B cell (primary cell): ENCODE measurements at regions not wholly inside any gene's neighbourhood (a gene's known extent, or its start where the extent isn't known, plus 50 kb on each side); places are given as distances from the start of the nearest gene placed in this dataset.

Experiments used
- ATAC-seq: fragments of 200-7000 bp; cut with Tn5 transposase; one replicate; pipeline ENCODE4 v1.10.0; 2021; ENCODE audit warnings: low read depth, mild to moderate bottlenecking, moderate number of reproducible peaks, moderate library complexity
- CTCF ChIA-PET: fragments of 350-600 bp; sonication (Branson Sonifier 250); formaldehyde crosslinking; loops from one replicate; lab custom pipeline; 2021; ENCODE audit warnings: antibody characterized with exemption, inconsistent platforms; lab: Charles Lee
- POLR2A ChIA-PET: fragments of 350-600 bp; sonication (Branson Sonifier 250); formaldehyde crosslinking; loops from one replicate; lab custom pipeline; 2021; ENCODE audit warnings: antibody characterized with exemption; lab: Charles Lee
- DNase-seq: peaks from one replicate; pipeline ENCODE4 v3.0.0; 2013
- H2AFZ ChIP-seq: 2 replicates; pipeline ENCODE4 v1.6.1; 2012; ENCODE audit warnings: mild to moderate bottlenecking, low read depth, low read length; ENCODE audit not compliant: insufficient read depth, poor library complexity, severe bottlenecking
- H3K27ac ChIP-seq, 2 donors: 1 replicate in 1 of 2; 2 replicates in 1 of 2; pipeline ENCODE4 v1.5.1; 2012 to 2013; ENCODE audit warnings: low read length in 2 of 2, mild to moderate bottlenecking in 2 of 2, moderate library complexity in 1 of 2
- H3K27me3 ChIP-seq, 4 experiments: fragments of 200-600 bp in 1 of 4; sonication (generic) in 1 of 4; replicated peaks in 1 of 4; 1 replicate in 2 of 4; 2 replicates in 2 of 4; pipeline versions ENCODE4 v1.6.1 to v1.7.0; 2013 to 2016; ENCODE audit warnings: low read length in 3 of 4, mild to moderate bottlenecking in 2 of 4, mixed read lengths in 1 of 4, moderate library complexity in 1 of 4; ENCODE audit not compliant: insufficient read depth in 4 of 4, control insufficient read depth in 3 of 4; ENCODE audit errors: control extremely low read depth in 1 of 4
- H3K36me3 ChIP-seq, 2 experiments: replicated peaks in 1 of 2; 1 replicate in 1 of 2; 2 replicates in 1 of 2; pipeline versions ENCODE4 v1.6.1 to v1.7.1; 2013; ENCODE audit warnings: low read length in 1 of 2; ENCODE audit not compliant: insufficient read depth in 2 of 2, control insufficient read depth in 1 of 2; ENCODE audit errors: control extremely low read depth in 1 of 2, extremely low read depth in 1 of 2
- H3K4me1 ChIP-seq, 2 donors: fragments of 200-600 bp in 1 of 2; sonication (generic) in 1 of 2; 1 replicate in 1 of 2; 2 replicates in 1 of 2; pipeline versions ENCODE4 v1.5.1 to v1.6.1; 2013 to 2017; ENCODE audit warnings: low read length in 2 of 2; ENCODE audit not compliant: control insufficient read depth in 2 of 2, insufficient read depth in 2 of 2
- H3K4me2 ChIP-seq: replicated peaks from 2 replicates; pipeline ENCODE3; 2012; ENCODE audit warnings: mild to moderate bottlenecking, low read depth, low read length; ENCODE audit not compliant: poor library complexity, severe bottlenecking
- H3K4me3 ChIP-seq, 5 experiments: fragments of 200-600 bp in 1 of 5; sonication (generic) in 1 of 5; 1 replicate in 3 of 5; 2 replicates in 2 of 5; pipeline versions ENCODE4 v1.5.1 to v1.7.0; 2011 to 2016; ENCODE audit warnings: low read length in 4 of 5, mild to moderate bottlenecking in 4 of 5, low read depth in 2 of 5, control low read depth in 1 of 5, moderate library complexity in 1 of 5; ENCODE audit not compliant: insufficient read depth in 1 of 5; ENCODE audit errors: control extremely low read depth in 1 of 5, extremely low read depth in 1 of 5
- H3K79me2 ChIP-seq: fragments of 200-600 bp; sonication (generic); one replicate; pipeline ENCODE4 v1.6.0; 2016; ENCODE audit warnings: low read length; ENCODE audit not compliant: control insufficient read depth, insufficient read depth
- H3K9ac ChIP-seq: fragments of 200-600 bp; sonication (generic); 2 replicates; pipeline ENCODE4 v1.6.1; 2017; ENCODE audit warnings: mild to moderate bottlenecking, low read length, moderate library complexity
- H3K9me3 ChIP-seq, 3 donors: one replicate each; pipeline versions ENCODE4 v1.6.1 to v1.7.1; 2013; ENCODE audit warnings: low read length in 2 of 3; ENCODE audit not compliant: control insufficient read depth in 2 of 3, insufficient read depth in 1 of 3; ENCODE audit errors: control extremely low read depth in 1 of 3
- H4K20me1 ChIP-seq: 2 replicates; pipeline ENCODE4 v1.6.0; 2012; ENCODE audit warnings: mild to moderate bottlenecking, low read length; ENCODE audit not compliant: insufficient read depth, control insufficient read depth, poor library complexity, severe bottlenecking
- H3K27ac Mint-ChIP-seq: one replicate; pipeline ENCODE4 v1.8.0; 2021; ENCODE audit warnings: mixed read lengths
- H3K27me3 Mint-ChIP-seq: one replicate; pipeline ENCODE4 v1.8.0; 2021; ENCODE audit warnings: mixed read lengths
- H3K4me1 Mint-ChIP-seq: one replicate; pipeline ENCODE4 v1.8.0; 2021; ENCODE audit warnings: mixed read lengths
- H3K4me3 Mint-ChIP-seq: one replicate; pipeline ENCODE4 v1.8.0; 2021; ENCODE audit warnings: mixed read lengths
- H3K9me3 Mint-ChIP-seq: one replicate; pipeline ENCODE4 v1.8.0; 2022; ENCODE audit warnings: mixed read lengths; ENCODE audit not compliant: insufficient read depth
- EZH2 ChIP-seq: IDR thresholded peaks from 2 replicates; pipeline ENCODE4 v1.6.1; 2012; ENCODE audit warnings: borderline replicate concordance, low read depth, mild to moderate bottlenecking, moderate library complexity, low read length; ENCODE audit not compliant: insufficient read depth, poor library complexity, severe bottlenecking
- intact Hi-C: fragments of 100-400 bp; cut with micrococcal nuclease; formaldehyde crosslinking; loops from one replicate; pipeline ENCODE4 v1.10.0; 2022
- TF ChIP-seq, protein P1 (sequence below): fragments of 200-600 bp; IDR thresholded peaks from one replicate; pipeline ENCODE4 v1.8.0; 2022; ENCODE audit warnings: antibody characterized with exemption, mild to moderate bottlenecking

DNA sequence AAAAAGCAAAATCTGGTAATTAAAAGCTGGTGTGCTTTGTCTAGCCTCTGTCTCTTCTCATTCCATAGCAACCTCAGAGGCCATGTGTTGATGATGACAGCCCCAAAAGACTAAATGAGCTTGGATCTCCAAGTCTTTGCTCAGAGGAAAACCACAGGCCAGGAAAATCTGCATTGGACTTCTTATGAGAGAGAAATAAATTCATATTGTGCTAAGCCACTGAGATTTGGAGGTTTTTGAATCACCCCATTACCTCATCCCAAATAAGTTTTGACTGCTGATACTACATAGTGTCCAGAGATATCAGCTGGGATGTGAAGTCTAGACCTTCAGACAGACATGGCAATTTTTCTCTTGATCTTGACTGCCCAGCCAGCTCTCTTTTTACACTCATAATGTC lies 178.6 kb upstream of the DIPK2B start:
- Mint-ChIP-seq H3K4me1 (no peaks in the 10 kb centered on the region), H3K27ac (no peak overlapping the region), H3K27me3 (no peaks in the 10 kb centered on the region), H3K4me3 (no peak overlapping the region), H3K9me3 (no peaks in the 10 kb centered on the region)
- TF ChIP-seq, protein P1, sequence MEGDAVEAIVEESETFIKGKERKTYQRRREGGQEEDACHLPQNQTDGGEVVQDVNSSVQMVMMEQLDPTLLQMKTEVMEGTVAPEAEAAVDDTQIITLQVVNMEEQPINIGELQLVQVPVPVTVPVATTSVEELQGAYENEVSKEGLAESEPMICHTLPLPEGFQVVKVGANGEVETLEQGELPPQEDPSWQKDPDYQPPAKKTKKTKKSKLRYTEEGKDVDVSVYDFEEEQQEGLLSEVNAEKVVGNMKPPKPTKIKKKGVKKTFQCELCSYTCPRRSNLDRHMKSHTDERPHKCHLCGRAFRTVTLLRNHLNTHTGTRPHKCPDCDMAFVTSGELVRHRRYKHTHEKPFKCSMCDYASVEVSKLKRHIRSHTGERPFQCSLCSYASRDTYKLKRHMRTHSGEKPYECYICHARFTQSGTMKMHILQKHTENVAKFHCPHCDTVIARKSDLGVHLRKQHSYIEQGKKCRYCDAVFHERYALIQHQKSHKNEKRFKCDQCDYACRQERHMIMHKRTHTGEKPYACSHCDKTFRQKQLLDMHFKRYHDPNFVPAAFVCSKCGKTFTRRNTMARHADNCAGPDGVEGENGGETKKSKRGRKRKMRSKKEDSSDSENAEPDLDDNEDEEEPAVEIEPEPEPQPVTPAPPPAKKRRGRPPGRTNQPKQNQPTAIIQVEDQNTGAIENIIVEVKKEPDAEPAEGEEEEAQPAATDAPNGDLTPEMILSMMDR: no peak
- TF ChIP-seq EZH2: no peak
- intact Hi-C loops: no loop called here
- CTCF ChIA-PET: no interaction called here
- Histone ChIP-seq H3K4me3 (no peak overlapping the region), H3K9ac (no peak overlapping the region), H3K36me3 (no peaks in the 10 kb centered on the region), H3K27ac (no peak overlapping the region), H3K9me3 (peaks cover 0 to 4% (median 0%) of the 10 kb centered on the region in 3 donors), H4K20me1 (no peaks in the 10 kb centered on the region), H3K27me3 (no peaks in the 10 kb centered on the region), H3K4me2 (no peak overlapping the region), H3K4me1 (no peaks in the 10 kb centered on the region), H2AFZ (no peak overlapping the region), H3K79me2 (no peaks in the 10 kb centered on the region)
- ATAC-seq (no peak), DNase-seq (no peak)
- POLR2A ChIA-PET: no interaction called here

DNA sequence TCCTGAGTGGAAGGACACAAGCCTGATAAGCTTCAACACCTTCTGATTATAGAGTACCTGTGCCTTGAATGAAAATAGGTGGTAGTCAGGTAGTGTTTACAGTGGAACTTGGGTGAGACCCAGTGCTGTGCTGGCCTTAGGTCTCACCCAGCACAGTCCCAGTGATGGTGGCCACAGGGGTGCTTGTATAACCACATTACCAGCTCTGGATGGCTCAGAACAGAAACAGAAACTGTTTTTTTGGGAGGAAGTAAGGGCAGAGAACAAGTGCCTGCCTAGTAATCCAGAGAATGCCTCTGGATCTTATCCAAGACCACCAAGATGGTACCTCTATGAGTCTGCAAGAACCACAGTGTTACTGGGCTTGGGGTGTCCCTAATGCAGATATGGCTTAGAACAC lies 171.5 kb upstream of the DIPK2B start:
- Histone ChIP-seq H3K27me3 (peaks cover 0 to 4% (median 0%) of the 10 kb centered on the region in 4 experiments), H3K4me3 (no peak overlapping the region), H3K4me1 (no peaks in the 10 kb centered on the region), H4K20me1 (no peaks in the 10 kb centered on the region), H3K79me2 (no peaks in the 10 kb centered on the region), H3K36me3 (no peaks in the 10 kb centered on the region), H2AFZ (no peak overlapping the region), H3K27ac (no peak overlapping the region), H3K9me3 (peaks cover 0 to 10% (median 0%) of the 10 kb centered on the region in 3 donors), H3K4me2 (no peak overlapping the region), H3K9ac (no peak overlapping the region)
- DNase-seq: no peak
- ChIA-PET POLR2A (no interaction called here), CTCF (no interaction called here)
- H3K4me3 Mint-ChIP-seq: no peak overlapping the region
- no peak overlapping the region for H3K27ac Mint-ChIP-seq
- no peaks in the 10 kb centered on the region for H3K4me1 Mint-ChIP-seq
- no peaks in the 10 kb centered on the region for H3K27me3 Mint-ChIP-seq
- TF ChIP-seq, protein P1: no peak
- TF ChIP-seq EZH2: no peak
- ATAC-seq: no peak
- intact Hi-C loops: no loop called here
- H3K9me3 Mint-ChIP-seq: peaks cover 10% of the 10 kb centered on the region
